ENCODE measurements at regions not wholly inside any gene's neighbourhood (a gene's known extent, or its start where the extent isn't known, plus 50 kb on each side); places are given as distances from the start of the nearest gene placed in this dataset.

GRCh38 chr13:99436686-99437416 lies 64.4 kb upstream of the TM9SF2 start (continued):
- TF ChIP-seq MEF2B (IDR thresholded peaks at IDR 0.05; ENCODE audit: partially characterized antibody, poor library complexity, severe bottlenecking) (peak; percentile 60), KAT2A (conservative IDR thresholded peaks at IDR 0.05; ENCODE audit: control insufficient read depth, low read depth, low read length) (no peak), SMARCA5 (IDR thresholded peaks at IDR 0.05) (peak; percentile 95), STAT1 (conservative IDR thresholded peaks at IDR 0.05) (peak; percentile 94), CBX3 (IDR thresholded peaks at IDR 0.05; ENCODE audit: borderline replicate concordance, low read depth) (no peak), POU2F2 (IDR thresholded peaks at IDR 0.05; ENCODE audit: borderline replicate concordance, low read depth, low read length) (peak; percentile 73; the same call in 1 of the 3 replicates), JUND (IDR thresholded peaks at IDR 0.05; ENCODE audit: low read depth, low read length) (peak; percentile 31; the same call in 1 of the 2 replicates), EED (IDR thresholded peaks at IDR 0.05; ENCODE audit: low read depth) (peak; percentile 40; the same call in 1 of the 2 replicates), STAT3 (IDR thresholded peaks at IDR 0.05; ENCODE audit: low read depth, low read length) (peak; percentile 65; the same call in 1 of the 2 replicates), SRF (IDR thresholded peaks at IDR 0.05; ENCODE audit: low read depth in 2 of 2, low read length in 2 of 2) (0 out of 4 replicates have a peak, but pooled peaks of 1 of the 2 experiments have one; percentile 38), DPF2 (IDR thresholded peaks at IDR 0.05) (peak; percentile 77), SPI1 (IDR thresholded peaks at IDR 0.05; ENCODE audit: borderline replicate concordance, insufficient read depth, low read depth, low read length) (no peak), CEBPZ (IDR thresholded peaks at IDR 0.05; ENCODE audit: low read depth, low read length) (no peak), E2F8 (IDR thresholded peaks at IDR 0.05; ENCODE audit: low read depth, partially characterized antibody) (no peak), GATAD2B (conservative IDR thresholded peaks at IDR 0.05; ENCODE audit: low read depth) (peak; percentile 76), PML (IDR thresholded peaks at IDR 0.05; ENCODE audit: low read length) (no peak), NR2C1 (IDR thresholded peaks at IDR 0.05) (no peak)
- TF ChIP-seq, protein P1, sequence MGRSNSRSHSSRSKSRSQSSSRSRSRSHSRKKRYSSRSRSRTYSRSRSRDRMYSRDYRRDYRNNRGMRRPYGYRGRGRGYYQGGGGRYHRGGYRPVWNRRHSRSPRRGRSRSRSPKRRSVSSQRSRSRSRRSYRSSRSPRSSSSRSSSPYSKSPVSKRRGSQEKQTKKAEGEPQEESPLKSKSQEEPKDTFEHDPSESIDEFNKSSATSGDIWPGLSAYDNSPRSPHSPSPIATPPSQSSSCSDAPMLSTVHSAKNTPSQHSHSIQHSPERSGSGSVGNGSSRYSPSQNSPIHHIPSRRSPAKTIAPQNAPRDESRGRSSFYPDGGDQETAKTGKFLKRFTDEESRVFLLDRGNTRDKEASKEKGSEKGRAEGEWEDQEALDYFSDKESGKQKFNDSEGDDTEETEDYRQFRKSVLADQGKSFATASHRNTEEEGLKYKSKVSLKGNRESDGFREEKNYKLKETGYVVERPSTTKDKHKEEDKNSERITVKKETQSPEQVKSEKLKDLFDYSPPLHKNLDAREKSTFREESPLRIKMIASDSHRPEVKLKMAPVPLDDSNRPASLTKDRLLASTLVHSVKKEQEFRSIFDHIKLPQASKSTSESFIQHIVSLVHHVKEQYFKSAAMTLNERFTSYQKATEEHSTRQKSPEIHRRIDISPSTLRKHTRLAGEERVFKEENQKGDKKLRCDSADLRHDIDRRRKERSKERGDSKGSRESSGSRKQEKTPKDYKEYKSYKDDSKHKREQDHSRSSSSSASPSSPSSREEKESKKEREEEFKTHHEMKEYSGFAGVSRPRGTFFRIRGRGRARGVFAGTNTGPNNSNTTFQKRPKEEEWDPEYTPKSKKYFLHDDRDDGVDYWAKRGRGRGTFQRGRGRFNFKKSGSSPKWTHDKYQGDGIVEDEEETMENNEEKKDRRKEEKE (IDR thresholded peaks at IDR 0.05), result no peak
- TF ChIP-seq, protein P2, sequence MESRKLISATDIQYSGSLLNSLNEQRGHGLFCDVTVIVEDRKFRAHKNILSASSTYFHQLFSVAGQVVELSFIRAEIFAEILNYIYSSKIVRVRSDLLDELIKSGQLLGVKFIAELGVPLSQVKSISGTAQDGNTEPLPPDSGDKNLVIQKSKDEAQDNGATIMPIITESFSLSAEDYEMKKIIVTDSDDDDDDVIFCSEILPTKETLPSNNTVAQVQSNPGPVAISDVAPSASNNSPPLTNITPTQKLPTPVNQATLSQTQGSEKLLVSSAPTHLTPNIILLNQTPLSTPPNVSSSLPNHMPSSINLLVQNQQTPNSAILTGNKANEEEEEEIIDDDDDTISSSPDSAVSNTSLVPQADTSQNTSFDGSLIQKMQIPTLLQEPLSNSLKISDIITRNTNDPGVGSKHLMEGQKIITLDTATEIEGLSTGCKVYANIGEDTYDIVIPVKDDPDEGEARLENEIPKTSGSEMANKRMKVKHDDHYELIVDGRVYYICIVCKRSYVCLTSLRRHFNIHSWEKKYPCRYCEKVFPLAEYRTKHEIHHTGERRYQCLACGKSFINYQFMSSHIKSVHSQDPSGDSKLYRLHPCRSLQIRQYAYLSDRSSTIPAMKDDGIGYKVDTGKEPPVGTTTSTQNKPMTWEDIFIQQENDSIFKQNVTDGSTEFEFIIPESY (IDR thresholded peaks at IDR 0.05), result no peak

All from GM12878 (cell line).